BJ (cell line): ENCODE measurements at regions not wholly inside any gene's neighbourhood (a gene's known extent, or its start where the extent isn't known, plus 50 kb on each side); places are given as distances from the start of the nearest gene placed in this dataset.

Experiments
- CTCF ChIA-PET: fragments of 350-600 bp; formaldehyde crosslinking; extraction: SDS; loops from one replicate; lab custom pipeline; 2021; ENCODE audit warnings: antibody characterized with exemption, inconsistent platforms; lab: Yijun Ruan, JAX
- POLR2A ChIA-PET: fragments of 300-600 bp; sonication (Branson Sonifier 250); formaldehyde crosslinking; extraction: SDS; loops from one replicate; lab custom pipeline; 2021; ENCODE audit warnings: antibody characterized with exemption; lab: Charles Lee
- DNase-seq: peaks from one replicate; pipeline ENCODE4 v3.0.0-alpha.2; 2011; ENCODE audit warnings: low read depth
- H3K27me3 ChIP-seq: 2 replicates; pipeline ENCODE4 v1.6.0; 2011; ENCODE audit warnings: low read length; ENCODE audit not compliant: control insufficient read depth, insufficient read depth
- H3K36me3 ChIP-seq: 2 replicates; pipeline ENCODE4 v1.5.1; 2011; ENCODE audit warnings: low read length; ENCODE audit not compliant: control insufficient read depth, insufficient read depth
- H3K4me3 ChIP-seq: 2 replicates; pipeline ENCODE4 v1.5.1; 2011; ENCODE audit warnings: low read depth, mild to moderate bottlenecking, control low read depth, low read length
- CTCF ChIP-seq: IDR thresholded peaks from 2 replicates; pipeline ENCODE4 v1.5.1; 2011; ENCODE audit warnings: low read depth, mild to moderate bottlenecking, control low read depth, inconsistent platforms, low read length, moderate library complexity; ENCODE audit not compliant: insufficient read depth

- Histone ChIP-seq H3K36me3 (no peaks in the 10 kb centered on the region), H3K4me3 (no peak overlapping the region), H3K27me3 (no peaks in the 10 kb centered on the region)
- POLR2A ChIA-PET = no interaction called here
- CTCF ChIA-PET = no interaction called here
- DNase-seq = no peak
- no peak for TF ChIP-seq CTCF
These were observed 116.3 kb downstream of the HS3ST1 start for GRCh38 chr4:11312389-11312788.

DNA sequence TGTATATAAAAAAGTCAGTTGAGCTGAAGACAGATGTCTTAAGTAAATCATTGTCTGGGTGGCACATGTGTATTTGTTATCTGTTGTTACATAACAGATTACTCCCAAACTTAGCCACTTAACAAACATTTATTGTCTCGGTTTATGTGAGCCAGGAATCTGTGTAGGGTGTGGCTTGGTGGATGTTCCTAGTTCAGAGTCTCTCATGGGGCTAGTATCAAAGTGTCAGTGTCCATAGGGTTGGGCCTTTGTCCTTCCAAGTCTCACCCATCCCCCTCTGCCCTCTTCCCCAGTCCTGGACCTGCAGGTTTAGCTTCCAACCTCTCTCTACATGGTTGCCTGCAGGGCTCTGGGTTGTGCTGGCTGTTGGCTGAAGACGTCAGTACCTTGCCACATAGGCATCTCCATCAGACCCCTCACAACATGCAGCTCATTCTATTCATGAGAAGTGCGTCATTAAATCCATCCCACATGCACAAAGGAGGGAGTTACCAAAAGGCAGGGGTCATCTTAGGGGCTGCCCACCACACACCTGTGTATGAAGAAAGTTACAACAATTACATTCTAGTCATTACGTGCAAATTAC lies 127.5 kb downstream of the HS3ST1 start:
- Histone ChIP-seq H3K27me3 (no peaks in the 10 kb centered on the region), H3K4me3 (no peak overlapping the region), H3K36me3 (no peaks in the 10 kb centered on the region)
- no peak for TF ChIP-seq CTCF
- no peak for DNase-seq
- ChIA-PET CTCF (no interaction called here), POLR2A (no interaction called here)

DNA sequence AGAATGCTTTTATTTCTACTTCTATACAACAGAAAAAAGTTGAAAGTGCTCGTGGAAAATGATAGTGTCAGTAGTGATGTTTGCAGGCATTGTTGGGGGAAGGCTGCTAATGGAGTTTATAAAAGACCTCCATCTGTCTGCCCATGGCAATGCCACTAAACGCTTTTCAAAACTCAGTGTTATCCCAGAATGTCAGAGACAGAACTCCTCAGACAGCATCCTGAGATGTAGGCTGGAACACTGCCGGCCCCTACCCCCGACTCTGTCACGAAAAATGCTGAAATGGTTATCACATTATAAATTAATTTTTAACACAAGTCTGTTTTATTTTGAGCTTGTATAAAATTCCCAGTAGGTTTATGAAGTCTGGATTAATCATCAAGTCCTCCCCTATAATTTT lies 128.9 kb downstream of the HS3ST1 start:
- CTCF ChIA-PET = no interaction called here
- Histone ChIP-seq H3K27me3 (no peaks in the 10 kb centered on the region), H3K4me3 (no peak overlapping the region), H3K36me3 (no peaks in the 10 kb centered on the region)
- POLR2A ChIA-PET = no interaction called here
- TF ChIP-seq CTCF = no peak
- no peak for DNase-seq

- ChIA-PET POLR2A (no interaction called here), CTCF (no interaction called here)
- DNase-seq = no peak
- H3K4me3 ChIP-seq = no peak overlapping the region
- no peak for TF ChIP-seq CTCF
- H3K36me3 ChIP-seq = no peaks in the 10 kb centered on the region
- H3K27me3 ChIP-seq = no peaks in the 10 kb centered on the region
These were observed 129.7 kb downstream of the HS3ST1 start for GRCh38 chr4:11299016-11299415.

- CTCF ChIA-PET = no interaction called here
- no peak overlapping the region for H3K4me3 ChIP-seq
- POLR2A ChIA-PET = no interaction called here
- TF ChIP-seq CTCF = no peak
- no peak for DNase-seq
- no peaks in the 10 kb centered on the region for H3K27me3 ChIP-seq
- H3K36me3 ChIP-seq = no peaks in the 10 kb centered on the region
These were observed 130.2 kb downstream of the HS3ST1 start for GRCh38 chr4:11298451-11298850.
